ENCODE measurements at regions not wholly inside any gene's neighbourhood (a gene's known extent, or its start where the extent isn't known, plus 50 kb on each side); places are given as distances from the start of the nearest gene placed in this dataset.
A peak's percentile ranks its signal among the peaks of the same experiment; 100 is the strongest.

- TF ChIP-seq EZH2 (IDR thresholded peaks at IDR 0.05) (no peak), CTCF (IDR thresholded peaks at IDR 0.05) (peak; percentile 75), EZH2phosphoT487 (IDR thresholded peaks at IDR 0.05) (no peak)
These were observed 1577.0 kb downstream of the NCAM2 start for GRCh38 chr21:22575165-22575584.

Data from neural progenitor cell (in vitro differentiated cells).